BLaER1 treated with 17β-estradiol and CSF1 and Interleukin-3, amounts not matched to agents 10 nM and 100 nM (cell line): ENCODE measurements at regions not wholly inside any gene's neighbourhood (a gene's known extent, or its start where the extent isn't known, plus 50 kb on each side); places are given as distances from the start of the nearest gene placed in this dataset.

Experiments used
- H3K27ac ChIP-seq, 11 experiments: shearing (Covaris generic); formaldehyde crosslinking; 2 replicates each; pipeline ENCODE4 v1.8.1; 2022
- H3K27me3 ChIP-seq, 11 experiments: shearing (Covaris generic); formaldehyde crosslinking; 2 replicates each; pipeline ENCODE4 v1.8.1; 2022
- H3K36me3 ChIP-seq, 11 experiments: shearing (Covaris generic); formaldehyde crosslinking; 2 replicates each; pipeline ENCODE4 v1.8.1; 2022
- H3K4me1 ChIP-seq, 10 experiments: shearing (Covaris generic); formaldehyde crosslinking; 2 replicates each; pipeline ENCODE4 v1.8.1; 2022
- H3K4me2 ChIP-seq, 11 experiments: shearing (Covaris generic); formaldehyde crosslinking; 2 replicates each; pipeline ENCODE4 v1.8.1; 2022
- H3K4me3 ChIP-seq, 10 experiments: shearing (Covaris generic); formaldehyde crosslinking; 2 replicates each; pipeline ENCODE4 v1.8.1; 2022
- H3K9ac ChIP-seq, 11 experiments: shearing (Covaris generic); formaldehyde crosslinking; 2 replicates each; pipeline ENCODE4 v1.8.1; 2022
- H3K9me3 ChIP-seq, 11 experiments: shearing (Covaris generic); formaldehyde crosslinking; replicated peaks in 1 of 11; 2 replicates each; pipeline ENCODE4 v1.8.1; 2022
- H4K20me1 ChIP-seq, 11 experiments: shearing (Covaris generic); formaldehyde crosslinking; 2 replicates each; pipeline ENCODE4 v1.8.1; 2022
- Cebpa-rat ChIP-seq, 11 experiments: shearing (Covaris generic); IDR thresholded peaks; 2 replicates each; pipeline ENCODE4 v1.8.1; 2022

- Histone ChIP-seq H3K4me2 (no peak overlapping the region), H3K27me3 (no peaks in the 10 kb centered on the region), H3K4me1 (peaks cover 8 to 14% (median 11%) of the 10 kb centered on the region in 10 experiments), H4K20me1 (no peaks in the 10 kb centered on the region), H3K9ac (no peak overlapping the region), H3K9me3 (peaks cover 0 to 6% (median 0%) of the 10 kb centered on the region in 11 experiments; a peak in 2 of 22 replicates), H3K36me3 (no peaks in the 10 kb centered on the region), H3K27ac (no peak overlapping the region), H3K4me3 (no peak overlapping the region)
- no peak for TF ChIP-seq Cebpa-rat (IDR thresholded peaks at IDR 0.05)
These were observed 172.4 kb downstream of the SP3 start for GRCh38 chr2:173792741-173793140.

- no peak for TF ChIP-seq Cebpa-rat (IDR thresholded peaks at IDR 0.05)
- no peaks in the 10 kb centered on the region for H4K20me1 ChIP-seq
- H3K9me3 ChIP-seq: peaks cover 0 to 6% (median 0%) of the 10 kb centered on the region in 11 experiments; a peak in 2 of 22 replicates
- H3K27me3 ChIP-seq: no peaks in the 10 kb centered on the region
- H3K9ac ChIP-seq: no peak overlapping the region
- H3K36me3 ChIP-seq: no peaks in the 10 kb centered on the region
- peaks cover 8 to 14% (median 11%) of the 10 kb centered on the region in 10 experiments for H3K4me1 ChIP-seq
- no peak overlapping the region for H3K27ac ChIP-seq
- no peak overlapping the region for H3K4me2 ChIP-seq
- no peak overlapping the region for H3K4me3 ChIP-seq
These were observed 171.2 kb downstream of the SP3 start for GRCh38 chr2:173793709-173794565.

GRCh38 chr2:173797586-173798263 is 167.4 kb downstream of the SP3 start:
- Histone ChIP-seq H3K36me3 (no peaks in the 10 kb centered on the region), H4K20me1 (no peaks in the 10 kb centered on the region), H3K9ac (no peak overlapping the region), H3K4me2 (no peak overlapping the region), H3K4me3 (no peak overlapping the region), H3K27me3 (no peaks in the 10 kb centered on the region), H3K27ac (no peak overlapping the region), H3K9me3 (no peaks in the 10 kb centered on the region), H3K4me1 (no peaks in the 10 kb centered on the region)
- TF ChIP-seq Cebpa-rat (IDR thresholded peaks at IDR 0.05): no peak

- H3K27me3 ChIP-seq: no peaks in the 10 kb centered on the region
- no peak overlapping the region for H3K4me3 ChIP-seq
- H3K4me2 ChIP-seq: no peak overlapping the region
- no peak overlapping the region for H3K27ac ChIP-seq
- peaks cover 0 to 7% (median under 1%) of the 10 kb centered on the region in 11 experiments; a peak in 5 of 22 replicates for H3K9me3 ChIP-seq
- H4K20me1 ChIP-seq: no peaks in the 10 kb centered on the region
- H3K36me3 ChIP-seq: no peaks in the 10 kb centered on the region
- no peaks in the 10 kb centered on the region for H3K4me1 ChIP-seq
- no peak overlapping the region for H3K9ac ChIP-seq
- no peak for TF ChIP-seq Cebpa-rat (IDR thresholded peaks at IDR 0.05)
These were observed 162.7 kb downstream of the SP3 start for GRCh38 chr2:173802518-173802917.

- H3K4me3 ChIP-seq: no peak overlapping the region
- no peaks in the 10 kb centered on the region for H4K20me1 ChIP-seq
- H3K27ac ChIP-seq: no peak overlapping the region
- no peak for TF ChIP-seq Cebpa-rat (IDR thresholded peaks at IDR 0.05)
- H3K4me1 ChIP-seq: no peaks in the 10 kb centered on the region
- no peak overlapping the region for H3K9ac ChIP-seq
- peaks cover 0 to 16% (median 8%) of the 10 kb centered on the region in 11 experiments; a peak in 13 of 22 replicates for H3K9me3 ChIP-seq
- H3K4me2 ChIP-seq: no peak overlapping the region
- no peaks in the 10 kb centered on the region for H3K27me3 ChIP-seq
- H3K36me3 ChIP-seq: no peaks in the 10 kb centered on the region
These were observed 161.7 kb downstream of the SP3 start for GRCh38 chr2:173803449-173803848.

GRCh38 chr2:173806761-173807160 is 158.4 kb downstream of the SP3 start:
- Histone ChIP-seq H3K4me3 (no peak overlapping the region), H3K4me2 (no peak overlapping the region), H3K27ac (no peak overlapping the region), H3K4me1 (no peaks in the 10 kb centered on the region), H3K36me3 (no peaks in the 10 kb centered on the region), H3K9me3 (peaks cover 0 to 21% (median 8%) of the 10 kb centered on the region in 11 experiments; a peak in 13 of 22 replicates), H3K9ac (no peak overlapping the region), H3K27me3 (no peaks in the 10 kb centered on the region), H4K20me1 (no peaks in the 10 kb centered on the region)
- TF ChIP-seq Cebpa-rat (IDR thresholded peaks at IDR 0.05): no peak

- H3K9ac ChIP-seq: no peak overlapping the region
- no peak for TF ChIP-seq Cebpa-rat (IDR thresholded peaks at IDR 0.05)
- no peak overlapping the region for H3K4me2 ChIP-seq
- H3K27ac ChIP-seq: no peak overlapping the region
- H3K4me1 ChIP-seq: no peaks in the 10 kb centered on the region
- no peaks in the 10 kb centered on the region for H3K36me3 ChIP-seq
- no peaks in the 10 kb centered on the region for H3K27me3 ChIP-seq
- peaks cover 0 to 21% (median 8%) of the 10 kb centered on the region in 11 experiments; a peak in 13 of 22 replicates for H3K9me3 ChIP-seq
- H3K4me3 ChIP-seq: no peak overlapping the region
- no peaks in the 10 kb centered on the region for H4K20me1 ChIP-seq
These were observed 156.5 kb downstream of the SP3 start for GRCh38 chr2:173808718-173809117.

- Histone ChIP-seq H3K4me1 (no peaks in the 10 kb centered on the region), H3K9me3 (peaks cover 0 to 18% (median 8%) of the 10 kb centered on the region in 11 experiments; a peak in 12 of 22 replicates), H3K4me2 (no peak overlapping the region), H3K9ac (no peak overlapping the region), H3K27ac (no peak overlapping the region), H3K27me3 (no peaks in the 10 kb centered on the region), H3K4me3 (no peak overlapping the region), H4K20me1 (no peaks in the 10 kb centered on the region), H3K36me3 (no peaks in the 10 kb centered on the region)
- TF ChIP-seq Cebpa-rat (IDR thresholded peaks at IDR 0.05): no peak
These were observed 152.9 kb downstream of the SP3 start for GRCh38 chr2:173812321-173812720.

- Histone ChIP-seq H3K4me2 (no peak overlapping the region), H3K4me3 (no peak overlapping the region), H4K20me1 (no peaks in the 10 kb centered on the region), H3K27me3 (no peaks in the 10 kb centered on the region), H3K9ac (no peak overlapping the region), H3K9me3 (peaks cover 0 to 3% (median 0%) of the 10 kb centered on the region in 11 experiments; a peak in 1 of 22 replicates), H3K36me3 (no peaks in the 10 kb centered on the region), H3K27ac (no peak overlapping the region), H3K4me1 (no peaks in the 10 kb centered on the region)
- TF ChIP-seq Cebpa-rat (IDR thresholded peaks at IDR 0.05): no peak
These were observed 150.9 kb downstream of the SP3 start for GRCh38 chr2:173814306-173814705.
